GM19395 (cell line): ENCODE measurements at regions not wholly inside any gene's neighbourhood (a gene's known extent, or its start where the extent isn't known, plus 50 kb on each side); places are given as distances from the start of the nearest gene placed in this dataset.
"Not testable (repeated sequence)": the region's sequence is repeated elsewhere in the genome, so short reads cannot be mapped to it uniquely, and the experiment has no call there.

Source experiments
- ATAC-seq: cut with Tn5 transposase; IDR thresholded peaks from one replicate; pipeline ENCODE4 v1.9.1; 2021; ENCODE audit warnings: mild to moderate bottlenecking, moderate library complexity; ENCODE audit not compliant: unreplicated experiment

- ATAC-seq: not testable (repeated sequence)
These were observed 91.7 kb upstream of the OLIG2 start for GRCh38 chr21:32934068-32934467.

GRCh38 chr21:32934829-32935228 is 90.9 kb upstream of the OLIG2 start:
- no peak for ATAC-seq

- no peak for ATAC-seq
These were observed 85.4 kb upstream of the OLIG2 start for GRCh38 chr21:32940079-32941014.

GRCh38 chr21:32941263-32941662 is 84.5 kb upstream of the OLIG2 start:
- ATAC-seq: no peak

- ATAC-seq: no peak
These were observed 79.1 kb upstream of the OLIG2 start for GRCh38 chr21:32946654-32947053.

- ATAC-seq: no peak
These were observed 78.0 kb upstream of the OLIG2 start for GRCh38 chr21:32947736-32948135.

GRCh38 chr21:32949701-32950100 is 76.0 kb upstream of the OLIG2 start:
- no peak for ATAC-seq

- ATAC-seq: no peak
These were observed 74.7 kb upstream of the OLIG2 start for GRCh38 chr21:32951041-32951440.

GRCh38 chr21:32954353-32954752 is 71.4 kb upstream of the OLIG2 start:
- no peak for ATAC-seq

- no peak for ATAC-seq
These were observed 70.2 kb upstream of the OLIG2 start for GRCh38 chr21:32955311-32956060.

GRCh38 chr21:32956061-32956656 is 69.6 kb upstream of the OLIG2 start:
- ATAC-seq: no peak

GRCh38 chr21:32957545-32957944 is 68.2 kb upstream of the OLIG2 start:
- no peak for ATAC-seq

- ATAC-seq: no peak
These were observed 67.3 kb upstream of the OLIG2 start for GRCh38 chr21:32958288-32959002.

GRCh38 chr21:32962268-32962667 is 63.5 kb upstream of the OLIG2 start:
- ATAC-seq: no peak

GRCh38 chr21:32965129-32965680 is 60.5 kb upstream of the OLIG2 start:
- no peak for ATAC-seq

- no peak for ATAC-seq
These were observed 59.6 kb upstream of the OLIG2 start for GRCh38 chr21:32966120-32966519.

GRCh38 chr21:32968103-32968502 is 57.6 kb upstream of the OLIG2 start:
- ATAC-seq: not testable (repeated sequence)

- ATAC-seq: no peak
These were observed 51.1 kb upstream of the OLIG2 start for GRCh38 chr21:32974653-32975052.

GRCh38 chr21:32975811-32976431 is 49.8 kb upstream of the OLIG2 start:
- ATAC-seq: no peak
